Choroid plexus epithelial cell (primary cell): ENCODE measurements at regions not wholly inside any gene's neighbourhood (a gene's known extent, or its start where the extent isn't known, plus 50 kb on each side); places are given as distances from the start of the nearest gene placed in this dataset.

Experiments used
- DNase-seq: peaks from one replicate; pipeline ENCODE4 v3.0.0-alpha.2; 2010; ENCODE audit warnings: low read depth
- H3K4me3 ChIP-seq: 2 replicates; pipeline ENCODE4 v1.5.1; 2011; ENCODE audit warnings: low read depth, mild to moderate bottlenecking, control low read depth, low read length, moderate library complexity
- CTCF ChIP-seq: conservative IDR thresholded peaks from 2 replicates; pipeline ENCODE4 v1.5.1; 2011; ENCODE audit warnings: low read depth, mild to moderate bottlenecking, control low read depth, inconsistent platforms, low read length, moderate library complexity

- no peak overlapping the region for H3K4me3 ChIP-seq
- DNase-seq: no peak
- TF ChIP-seq CTCF: no peak
Observed at GRCh38 chr14:66120402-66120801, 365.8 kb upstream of the CCDC196 start.

- DNase-seq: no peak
- no peak overlapping the region for H3K4me3 ChIP-seq
- no peak for TF ChIP-seq CTCF
Observed at GRCh38 chr14:66121859-66122258, 364.3 kb upstream of the CCDC196 start.

GRCh38 chr14:66129224-66129623 lies 356.9 kb upstream of the CCDC196 start:
- DNase-seq: no peak
- H3K4me3 ChIP-seq: no peak overlapping the region
- no peak for TF ChIP-seq CTCF

- DNase-seq: no peak
- no peak overlapping the region for H3K4me3 ChIP-seq
- no peak for TF ChIP-seq CTCF
Observed at GRCh38 chr14:66131111-66131510, 355.1 kb upstream of the CCDC196 start.

GRCh38 chr14:66133666-66134065 lies 352.5 kb upstream of the CCDC196 start:
- no peak overlapping the region for H3K4me3 ChIP-seq
- no peak for DNase-seq
- TF ChIP-seq CTCF: no peak

GRCh38 chr14:66135831-66136230 lies 350.3 kb upstream of the CCDC196 start:
- TF ChIP-seq CTCF: no peak
- H3K4me3 ChIP-seq: no peak overlapping the region
- DNase-seq: no peak

GRCh38 chr14:66137081-66137480 lies 349.1 kb upstream of the CCDC196 start:
- no peak overlapping the region for H3K4me3 ChIP-seq
- DNase-seq: no peak
- no peak for TF ChIP-seq CTCF
